ENCODE measurements at regions not wholly inside any gene's neighbourhood (a gene's known extent, or its start where the extent isn't known, plus 50 kb on each side); places are given as distances from the start of the nearest gene placed in this dataset.
"Not testable (repeated sequence)": the region's sequence is repeated elsewhere in the genome, so short reads cannot be mapped to it uniquely, and the experiment has no call there.

DNA sequence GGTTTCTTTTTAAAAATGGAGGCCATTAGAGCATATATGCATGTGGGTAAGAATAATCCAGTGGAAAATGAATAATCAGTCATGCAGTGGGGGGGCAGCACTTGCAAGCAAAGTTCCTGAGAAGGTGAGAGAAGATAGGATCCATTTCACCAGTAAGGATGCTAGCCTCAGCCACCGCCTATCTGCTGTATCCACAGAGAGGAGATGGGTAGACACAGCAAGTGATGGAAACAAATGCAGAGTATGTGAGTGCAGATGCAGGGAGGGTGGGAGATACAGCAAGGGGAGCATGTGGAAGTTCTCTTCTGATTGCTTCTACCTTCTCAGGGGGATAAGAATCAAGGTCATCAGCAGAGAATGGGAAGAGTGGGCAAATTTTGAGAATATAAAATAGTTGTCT, 171.4 kb upstream of the PDE1C start:
- no peak overlapping the region for H3K27ac ChIP-seq
- no peak for DNase-seq (ENCODE audit: low read depth, low spot score)

DNA sequence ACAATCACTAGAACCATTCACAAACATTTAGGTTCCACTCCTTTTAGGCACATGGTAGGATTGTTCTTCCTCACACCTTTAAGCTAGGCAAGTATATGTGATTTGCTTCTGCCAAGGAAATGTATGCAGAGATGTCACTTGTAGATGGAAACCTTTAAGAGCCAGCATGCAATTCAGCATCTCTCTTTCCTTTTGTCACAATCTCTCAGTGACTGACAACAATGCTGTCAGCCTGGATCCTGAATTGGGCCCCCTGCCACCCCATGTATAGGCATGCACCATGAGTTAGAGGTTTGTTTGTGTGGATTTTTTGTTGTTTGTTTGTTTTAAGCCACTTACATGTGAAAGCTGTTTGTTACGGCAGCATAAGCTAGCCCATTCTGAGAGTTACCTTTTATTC, 169.6 kb upstream of the PDE1C start:
- no peak for DNase-seq (ENCODE audit: low read depth, low spot score)
- no peak overlapping the region for H3K27ac ChIP-seq

DNA sequence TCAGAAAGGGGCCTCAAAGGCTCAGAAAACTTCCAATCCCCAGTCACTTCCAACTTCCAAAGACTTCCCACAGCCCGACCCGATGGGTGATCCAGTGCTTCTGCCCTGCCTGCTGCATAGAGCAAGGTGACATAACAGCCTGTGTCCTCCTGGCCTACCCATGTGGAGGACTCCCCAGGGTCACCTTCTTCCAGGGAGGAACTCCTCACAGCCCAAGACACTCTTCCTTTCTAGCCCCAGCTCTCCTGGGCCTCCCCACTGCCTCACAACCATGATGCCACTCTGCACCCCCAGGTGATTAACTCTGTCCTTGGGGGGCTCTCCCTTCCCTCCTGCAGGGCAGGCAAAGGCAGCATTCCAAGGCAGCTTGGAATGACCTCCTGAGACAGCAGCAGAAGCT, 158.4 kb upstream of the PDE1C start:
- DNase-seq (ENCODE audit: low read depth, low spot score) = no peak

DNA sequence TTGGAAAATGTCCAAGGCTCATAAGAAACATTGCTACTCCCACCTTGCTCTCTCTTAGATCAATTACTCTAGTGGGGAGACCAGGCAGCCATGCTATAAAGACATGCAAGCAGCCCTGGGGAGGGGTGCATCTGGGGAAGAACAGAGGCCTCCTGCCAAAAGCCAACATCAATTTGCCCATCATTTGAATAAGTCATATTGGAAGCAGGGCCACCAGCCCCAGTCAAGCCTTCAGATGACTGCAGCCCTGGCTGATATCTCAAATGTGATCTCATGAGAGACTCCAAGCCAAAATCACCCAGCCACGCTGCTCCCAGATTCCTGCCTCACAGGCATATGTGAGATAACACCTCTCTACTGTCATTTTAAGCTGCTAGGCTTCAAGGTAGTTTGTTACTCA, 157.5 kb upstream of the PDE1C start:
- DNase-seq (ENCODE audit: low read depth, low spot score) = no peak
- no peak overlapping the region for H3K27ac ChIP-seq

More for the DNA sequence above, 158.4 kb upstream of the PDE1C start:
- no peak overlapping the region for H3K27ac ChIP-seq

DNA sequence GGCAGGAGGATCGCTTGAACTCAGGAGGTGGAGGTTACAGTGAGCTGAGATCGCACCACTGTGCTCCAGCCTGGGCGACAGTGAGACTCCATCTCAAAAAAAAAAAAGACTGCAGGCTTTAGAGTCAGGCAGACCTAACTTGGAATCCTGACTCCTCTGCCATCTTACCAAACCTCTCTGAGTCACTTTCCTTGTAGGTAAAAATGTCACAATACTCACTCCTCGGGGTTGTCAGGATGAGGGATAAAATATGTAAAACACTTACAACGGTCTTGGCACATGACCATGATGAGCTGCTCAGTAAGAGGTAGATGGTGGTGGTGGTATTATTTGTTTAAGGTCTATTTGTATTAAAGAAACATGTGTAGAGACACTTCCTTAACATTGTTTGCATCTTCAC, 154.1 kb upstream of the PDE1C start:
- no peak overlapping the region for H3K27ac ChIP-seq
- DNase-seq (ENCODE audit: low read depth, low spot score) = peak; percentile 6

DNA sequence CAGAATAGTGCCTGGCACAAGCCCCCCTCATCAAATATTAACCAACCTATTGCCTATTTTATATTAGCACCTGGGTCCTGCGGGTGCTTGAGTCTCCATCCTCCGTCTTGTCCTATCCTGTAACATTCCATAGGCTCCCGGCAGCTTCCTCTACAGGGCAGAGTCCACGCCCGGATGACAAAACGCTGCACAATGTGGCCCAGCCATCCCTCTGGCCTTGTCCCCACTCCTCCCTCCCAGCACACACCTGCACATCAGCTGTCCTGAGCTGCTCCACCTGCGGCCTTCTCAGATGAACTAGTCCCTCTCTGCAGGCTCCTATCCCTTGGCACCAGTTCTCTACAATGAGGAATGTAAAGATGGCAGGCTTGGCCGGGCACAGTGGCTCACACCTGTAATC, 153.5 kb upstream of the PDE1C start:
- H3K27ac ChIP-seq = no peak overlapping the region
- DNase-seq (ENCODE audit: low read depth, low spot score) = no peak

DNA sequence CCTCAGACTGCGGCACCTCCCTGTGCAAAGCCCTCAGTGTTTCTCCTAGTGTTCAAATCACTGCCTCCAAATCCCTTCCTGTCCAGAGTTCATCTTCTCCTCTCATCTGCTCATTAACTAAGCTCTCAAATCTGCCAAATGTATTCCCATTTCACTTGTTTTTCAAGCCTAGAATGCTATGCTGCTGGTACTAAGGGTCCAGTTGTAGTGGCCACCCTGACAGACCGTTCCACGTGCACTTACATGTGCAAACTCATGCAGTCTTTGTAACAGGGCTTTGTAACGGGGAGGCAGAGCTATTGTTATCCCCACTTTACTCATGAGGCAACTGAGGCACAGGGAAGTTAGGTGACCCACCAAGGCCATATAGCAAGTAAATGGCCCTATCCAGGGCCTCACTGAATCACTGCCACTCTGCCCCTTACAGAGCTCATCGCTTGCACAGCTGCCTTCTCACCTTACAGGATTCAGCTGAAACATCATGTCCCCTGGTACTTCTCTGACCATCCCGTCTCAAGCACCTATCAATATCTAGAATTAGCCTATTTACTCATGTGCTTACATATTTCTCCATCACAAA, 153.0 kb upstream of the PDE1C start:
- no peak overlapping the region for H3K27ac ChIP-seq
- no peak for DNase-seq (ENCODE audit: low read depth, low spot score)

DNA sequence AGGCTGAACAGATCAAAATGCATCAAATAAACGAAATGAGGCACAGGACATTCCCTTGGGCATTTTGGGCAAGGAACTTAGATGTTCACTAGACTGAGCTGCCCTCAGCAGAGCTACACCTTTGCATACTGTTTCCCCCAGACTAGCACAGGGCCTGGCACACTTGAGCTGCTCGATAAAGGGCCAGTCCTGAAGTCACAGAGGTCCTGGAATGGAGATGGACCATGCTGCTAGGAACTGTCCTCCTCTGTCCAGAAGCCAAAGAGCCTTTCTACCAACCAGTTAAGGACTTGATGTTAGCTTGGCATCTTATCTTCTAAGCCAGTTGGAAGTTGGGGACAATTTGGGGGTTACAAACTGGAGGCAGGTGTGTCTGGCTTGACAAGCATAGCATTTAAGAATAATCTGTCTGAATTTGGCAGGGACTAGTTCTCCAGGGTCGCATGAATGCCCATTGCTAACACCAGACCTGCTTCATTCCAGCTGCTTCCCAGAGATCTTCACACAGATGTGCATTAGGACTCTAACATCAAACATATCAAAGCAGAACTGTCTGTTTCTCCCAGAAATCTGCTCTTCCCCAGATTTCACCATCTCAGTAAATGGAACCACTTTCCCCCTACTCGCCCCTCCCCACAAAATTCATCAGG, 152.2 kb upstream of the PDE1C start:
- no peak overlapping the region for H3K27ac ChIP-seq
- DNase-seq (ENCODE audit: low read depth, low spot score) = no peak

DNA sequence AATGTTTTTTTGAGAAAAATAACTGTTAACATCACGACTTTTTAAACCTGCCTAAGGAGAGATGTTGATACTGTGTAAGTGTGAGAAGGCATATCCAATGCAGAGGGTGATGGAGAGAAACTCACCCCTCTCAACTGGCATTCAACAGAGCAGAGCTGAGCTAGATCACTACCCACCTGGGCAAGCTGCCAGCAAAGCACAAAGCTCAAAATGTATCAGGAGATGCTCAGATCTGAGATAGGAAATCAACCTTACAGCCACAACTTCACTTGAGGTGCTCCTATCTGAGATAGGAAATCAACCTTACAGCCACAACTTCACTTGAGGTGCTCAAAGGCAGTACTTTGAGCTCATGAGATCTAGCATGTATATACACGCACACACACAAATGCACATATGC, 151.5 kb upstream of the PDE1C start:
- no peak for DNase-seq (ENCODE audit: low read depth, low spot score)
- no peak overlapping the region for H3K27ac ChIP-seq

DNA sequence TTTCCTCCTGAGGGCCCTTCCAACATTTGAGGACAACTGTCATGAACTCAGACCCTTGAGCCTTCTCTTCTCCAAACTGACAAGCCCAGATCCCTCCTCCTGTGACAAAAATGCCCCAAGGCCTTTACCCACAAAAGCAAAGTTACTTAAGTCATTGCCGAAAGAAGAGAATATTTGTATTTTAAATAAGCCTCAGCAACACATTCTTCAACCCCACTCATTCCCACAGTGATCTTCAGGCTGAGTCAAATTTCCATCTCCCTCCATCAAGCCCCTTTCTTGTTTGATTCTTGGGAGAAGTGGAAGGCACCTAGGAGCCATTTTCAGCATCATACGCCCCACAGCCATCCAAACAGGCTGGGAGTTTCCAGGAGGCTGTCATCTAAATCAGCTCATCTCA, 150.8 kb upstream of the PDE1C start:
- no peak for DNase-seq (ENCODE audit: low read depth, low spot score)
- no peak overlapping the region for H3K27ac ChIP-seq

DNA sequence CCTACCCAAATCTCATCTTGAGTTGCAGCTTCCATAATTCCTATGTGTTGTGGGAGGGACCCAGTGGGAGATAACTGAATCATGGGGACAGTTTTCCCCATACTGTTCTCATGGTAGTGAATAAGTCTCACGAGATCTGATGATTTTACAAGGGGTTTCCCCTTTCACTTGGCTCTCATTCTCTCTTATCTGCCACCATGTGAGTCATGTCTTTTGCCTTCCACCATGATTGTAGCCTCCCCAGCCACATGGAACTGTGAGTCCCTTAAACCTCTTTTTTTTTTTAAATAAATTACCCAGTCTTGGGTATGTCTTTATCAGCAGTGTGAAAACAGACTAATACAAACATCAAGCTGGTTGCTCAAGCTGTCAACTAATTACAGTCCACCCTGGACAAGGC, 149.6 kb upstream of the PDE1C start:
- not testable (repeated sequence) for H3K27ac ChIP-seq; DNase-seq (ENCODE audit: low read depth, low spot score)

DNA sequence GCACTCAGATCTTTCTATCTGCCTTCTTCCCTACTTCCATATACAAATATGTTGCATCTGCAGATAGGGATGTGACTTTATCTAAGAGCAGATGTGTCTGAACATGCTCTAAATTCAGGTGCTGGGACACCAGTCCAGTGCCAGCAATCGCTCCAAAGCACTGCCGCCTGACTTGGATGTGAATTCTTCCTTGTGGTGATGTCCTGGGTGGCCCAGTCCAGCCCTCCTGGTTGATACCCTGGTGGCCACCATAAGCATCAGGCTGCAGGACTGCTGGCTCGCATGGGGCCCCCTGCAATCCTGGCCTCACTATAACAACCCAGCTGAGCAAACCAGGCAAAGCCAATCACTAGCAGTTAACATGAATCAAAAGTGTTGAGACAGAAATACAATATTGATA, 149.2 kb upstream of the PDE1C start:
- no peak overlapping the region for H3K27ac ChIP-seq
- no peak for DNase-seq (ENCODE audit: low read depth, low spot score)

DNA sequence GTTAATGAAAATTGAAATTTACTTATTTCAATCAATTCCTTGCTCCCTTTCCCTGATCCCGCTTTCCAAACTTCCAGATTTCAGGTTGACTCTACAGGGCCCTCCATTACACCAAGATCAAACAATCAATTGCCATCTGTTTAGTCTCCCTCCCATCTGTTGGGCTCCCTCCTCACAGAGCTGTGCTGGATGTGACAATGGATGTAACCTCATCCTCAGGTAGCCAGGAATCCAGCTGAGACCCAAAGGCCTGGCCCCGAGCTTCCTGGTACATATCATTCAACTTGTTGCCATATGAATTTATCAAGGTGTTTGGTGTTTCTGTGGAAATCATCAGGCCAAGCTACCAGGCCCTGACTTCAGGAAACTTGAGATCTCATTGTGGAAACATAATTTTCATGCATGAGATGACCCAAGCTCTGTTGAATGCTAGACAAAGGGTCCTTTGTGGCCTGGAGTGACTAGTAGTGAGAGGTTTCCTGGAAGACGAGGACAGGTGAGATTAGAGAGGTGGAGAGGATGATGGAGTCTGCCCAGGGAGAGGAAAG, 148.6 kb upstream of the PDE1C start:
- H3K27ac ChIP-seq = no peak overlapping the region
- no peak for DNase-seq (ENCODE audit: low read depth, low spot score)

DNA sequence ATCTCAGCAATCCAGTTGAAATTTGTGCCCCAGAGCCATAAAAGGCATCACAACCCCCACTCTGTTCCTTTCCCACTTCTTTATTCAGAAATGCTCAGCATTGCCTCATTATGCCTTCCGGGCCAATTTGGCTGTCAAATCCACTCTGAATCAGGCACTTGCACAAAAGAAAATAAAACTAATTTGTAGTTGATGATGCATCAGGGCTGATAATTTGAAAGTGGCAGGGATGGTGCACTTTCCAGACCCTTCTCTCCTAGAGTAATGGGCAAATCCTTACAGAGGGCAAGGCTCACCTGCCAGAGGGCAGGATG, 147.9 kb upstream of the PDE1C start:
- no peak for DNase-seq (ENCODE audit: low read depth, low spot score)
- no peak overlapping the region for H3K27ac ChIP-seq

DNA sequence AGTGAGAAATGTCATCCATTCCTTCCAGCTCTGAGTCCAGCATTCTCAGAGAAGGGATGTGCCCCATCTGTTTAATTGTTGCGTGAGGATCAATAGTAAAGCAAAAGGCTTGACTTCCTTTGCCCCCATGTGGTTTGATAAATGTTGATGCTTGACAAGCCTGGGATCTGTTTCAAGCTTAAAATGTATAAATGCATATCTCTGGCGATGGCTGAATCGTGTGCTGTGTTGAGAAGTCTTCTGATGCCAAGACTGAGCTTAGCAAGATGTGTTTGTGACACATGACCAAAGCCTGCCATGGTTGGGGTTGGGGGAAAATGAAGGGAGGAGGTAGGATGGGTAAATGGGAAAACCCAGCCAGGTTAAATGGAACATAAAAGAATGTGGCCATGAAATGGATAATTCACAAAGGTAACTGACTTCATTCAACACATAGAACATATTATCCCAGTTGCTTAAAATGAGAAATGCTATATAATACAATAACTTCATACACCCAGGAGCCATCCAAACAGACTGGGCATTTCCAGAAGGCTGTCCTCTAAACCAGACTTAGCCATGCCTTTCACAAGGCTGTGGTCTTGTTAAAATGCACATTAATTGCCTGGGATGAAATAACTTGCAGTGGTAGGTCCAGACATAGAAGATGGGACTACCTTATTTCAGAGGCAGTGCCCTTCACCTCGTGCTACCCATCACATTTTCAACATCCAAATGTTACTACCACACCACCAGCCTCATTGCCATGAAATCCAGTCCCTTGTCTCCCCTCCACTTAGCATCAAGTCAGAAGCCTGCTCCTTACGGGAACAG, 147.3 kb upstream of the PDE1C start:
- no peak for DNase-seq (ENCODE audit: low read depth, low spot score)
- H3K27ac ChIP-seq = no peak overlapping the region

DNA sequence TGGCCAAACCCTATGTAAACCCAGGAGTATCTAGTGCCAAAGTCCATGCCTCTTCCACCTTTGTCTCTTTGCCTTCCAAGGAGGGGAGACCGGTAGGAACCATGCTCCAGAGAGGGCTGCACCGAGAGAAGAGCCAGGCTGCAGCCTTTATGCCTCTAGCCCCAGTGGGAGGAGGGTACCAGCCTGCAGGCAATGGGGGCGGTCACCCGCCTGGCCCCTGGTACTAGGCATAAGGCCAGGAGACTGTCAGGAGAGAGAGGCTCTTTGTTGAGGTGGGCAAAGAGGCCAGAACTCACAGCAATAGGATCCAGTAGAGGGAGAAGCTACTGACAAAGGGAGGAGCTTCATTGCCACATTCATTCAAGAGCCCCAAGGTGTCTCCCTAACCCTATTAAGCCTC, 146.6 kb upstream of the PDE1C start:
- DNase-seq (ENCODE audit: low read depth, low spot score) = no peak
- H3K27ac ChIP-seq = no peak overlapping the region

DNA sequence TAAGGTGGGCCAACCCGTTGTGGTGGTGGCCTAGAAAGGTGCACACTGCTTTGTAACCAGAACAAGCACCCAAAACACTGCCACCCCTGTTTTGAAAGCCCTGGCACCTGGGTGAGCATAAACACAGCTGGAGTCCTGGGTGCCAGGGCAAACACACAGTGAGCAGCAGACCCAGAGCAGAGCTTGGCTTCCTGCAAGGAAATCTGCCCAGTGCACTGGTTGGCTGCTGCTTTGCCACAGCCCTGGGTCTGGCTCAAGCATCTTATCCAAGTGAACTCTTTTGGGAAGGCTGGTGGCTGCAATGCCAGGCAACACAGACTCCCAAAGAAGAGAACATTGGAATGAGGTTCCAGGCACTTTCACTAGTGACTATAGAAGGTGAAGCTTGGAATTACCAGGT, 145.5 kb upstream of the PDE1C start:
- no peak for DNase-seq (ENCODE audit: low read depth, low spot score)
- no peak overlapping the region for H3K27ac ChIP-seq

DNA sequence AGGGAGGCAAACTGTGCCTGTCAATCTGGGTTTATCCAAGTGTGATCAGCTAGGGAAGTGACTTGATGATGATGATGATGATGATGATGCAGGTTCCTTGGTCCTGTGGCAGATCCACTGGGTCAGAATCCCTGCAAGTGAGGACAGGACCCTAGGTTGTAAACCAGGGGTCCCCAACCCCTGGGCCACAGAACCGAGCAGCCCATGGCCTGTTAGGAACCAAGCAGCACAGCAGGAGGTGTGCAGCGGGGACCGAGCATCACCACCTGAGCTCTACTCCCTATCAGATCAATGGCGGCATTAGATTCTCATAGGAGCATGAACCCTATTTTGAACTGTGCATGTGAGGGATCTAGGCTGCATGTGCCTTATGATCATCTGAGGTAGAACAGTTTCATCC, 144.7 kb upstream of the PDE1C start:
- no peak for DNase-seq (ENCODE audit: low read depth, low spot score)
- H3K27ac ChIP-seq = no peak overlapping the region

DNA sequence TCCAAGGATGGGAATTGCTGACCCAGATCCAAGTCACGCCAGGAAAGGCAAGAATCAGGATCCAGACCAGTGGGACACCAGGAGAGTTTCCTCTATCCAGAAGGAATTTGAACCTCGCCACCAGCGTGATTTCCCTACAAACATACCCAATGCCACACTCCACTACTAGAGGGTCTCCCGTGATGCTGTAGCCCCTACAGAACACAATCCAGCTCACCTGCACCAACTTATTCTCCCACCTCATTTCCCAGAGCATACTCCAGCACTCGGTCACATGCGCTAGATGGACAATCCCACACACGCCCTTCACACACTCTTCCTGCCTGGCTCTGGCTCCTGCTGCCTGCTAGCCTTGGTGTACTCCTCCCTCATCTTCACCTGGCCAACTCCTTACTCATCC, 142.1 kb upstream of the PDE1C start:
- H3K27ac ChIP-seq = no peak overlapping the region
- DNase-seq (ENCODE audit: low read depth, low spot score) = no peak

DNA sequence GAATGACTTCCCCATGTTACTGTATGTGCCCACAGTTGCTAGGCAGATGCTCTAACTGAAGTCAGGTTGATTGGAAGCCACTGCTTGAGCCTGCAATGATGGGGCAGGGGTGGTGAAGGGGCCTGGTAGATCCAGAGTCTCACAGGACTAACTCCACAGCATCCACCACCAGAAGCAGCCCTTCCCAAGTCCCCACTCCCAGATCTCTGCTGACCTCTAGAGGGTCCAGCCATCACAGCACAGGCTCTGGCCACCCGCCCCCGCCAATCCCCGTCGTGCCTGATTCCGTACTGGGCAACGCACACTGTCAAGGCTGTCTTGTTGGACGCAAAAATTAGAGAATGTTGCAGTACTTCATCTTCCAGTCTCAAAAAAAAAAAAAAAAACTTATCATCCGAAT, 136.8 kb upstream of the PDE1C start:
- H3K27ac ChIP-seq = no peak overlapping the region
- no peak for DNase-seq (ENCODE audit: low read depth, low spot score)

DNA sequence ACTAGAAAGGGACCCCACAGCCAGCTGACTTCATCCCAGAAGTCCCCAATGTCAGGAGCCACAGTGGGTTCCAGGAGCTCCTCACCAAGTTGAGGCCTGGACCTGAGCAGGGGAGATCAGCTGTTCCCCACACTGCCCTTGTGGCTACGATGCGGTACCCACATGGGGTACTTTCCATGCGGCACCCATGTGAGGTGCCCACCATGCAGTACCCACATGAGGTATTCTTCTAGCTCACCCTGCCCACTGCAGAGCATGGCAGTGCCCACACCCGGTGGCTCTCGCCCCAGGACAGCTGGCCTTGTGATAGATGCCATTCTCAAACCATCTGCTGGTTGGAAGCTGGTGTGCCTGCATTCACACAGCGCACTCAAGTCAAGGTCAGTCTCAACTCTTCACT, 136.3 kb upstream of the PDE1C start:
- no peak for DNase-seq (ENCODE audit: low read depth, low spot score)
- H3K27ac ChIP-seq = no peak overlapping the region

All from epithelial cell of prostate (primary cell).